Ishikawa (cell line): ENCODE measurements at regions not wholly inside any gene's neighbourhood (a gene's known extent, or its start where the extent isn't known, plus 50 kb on each side); places are given as distances from the start of the nearest gene placed in this dataset.

Source experiments
- CEBPB ChIP-seq: IDR thresholded peaks from 2 replicates; pipeline ENCODE4 v1.6.1; 2012
- CREB1 ChIP-seq: IDR thresholded peaks from 2 replicates; pipeline ENCODE4 v1.6.1; 2012; ENCODE audit warnings: low read depth
- RAD21 ChIP-seq: IDR thresholded peaks from 2 replicates; pipeline ENCODE4 v1.6.1; 2012; ENCODE audit warnings: low read depth
- ZBTB7A ChIP-seq: IDR thresholded peaks from 2 replicates; pipeline ENCODE4 v1.6.1; 2012; ENCODE audit warnings: low read depth

DNA sequence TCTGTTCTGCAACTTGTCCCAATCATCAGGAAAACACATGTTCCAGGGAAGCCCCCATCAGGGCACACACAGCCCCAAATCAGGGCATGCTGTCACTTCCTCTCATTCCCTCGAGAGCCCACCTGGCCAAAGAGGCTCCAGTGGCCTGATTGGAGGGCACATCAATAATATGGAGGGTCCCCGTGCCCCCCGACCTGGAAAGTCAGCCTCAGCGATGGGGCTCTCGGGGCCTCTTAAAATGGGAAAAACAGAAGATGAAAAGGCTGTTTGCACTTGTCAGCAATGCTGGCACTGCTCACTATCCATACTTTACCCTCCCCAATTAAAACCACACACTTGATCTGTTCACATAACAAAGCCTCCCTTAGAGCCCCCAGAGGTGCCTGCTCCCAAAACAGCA is 172.9 kb upstream of the NSMCE3 start:
- TF ChIP-seq ZBTB7A, result no peak
- TF ChIP-seq RAD21, result no peak
- no peak for TF ChIP-seq CEBPB
- TF ChIP-seq CREB1, result no peak
